ENCODE measurements at regions not wholly inside any gene's neighbourhood (a gene's known extent, or its start where the extent isn't known, plus 50 kb on each side); places are given as distances from the start of the nearest gene placed in this dataset.

DNA sequence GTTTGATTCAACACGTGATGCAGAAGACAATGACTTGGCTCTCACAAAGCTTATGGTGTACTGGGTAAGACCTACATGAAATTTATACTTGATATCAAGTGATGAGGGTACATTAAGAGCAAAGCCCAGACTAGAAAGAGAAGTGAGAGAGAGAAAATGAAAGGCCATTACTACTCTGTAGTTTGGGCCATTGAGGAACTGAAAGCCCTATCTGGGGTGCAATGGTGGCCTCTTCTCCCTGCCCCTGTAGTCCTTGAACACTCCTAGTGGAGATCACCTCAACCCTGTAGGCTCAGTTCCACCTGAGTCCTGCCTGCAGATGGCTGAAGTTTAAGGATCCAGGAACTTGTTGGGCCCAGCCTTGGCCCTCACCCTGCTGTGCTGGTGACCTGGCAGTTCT lies 569.8 kb upstream of the MEX3C start:
- TF ChIP-seq BHLHE40 (IDR thresholded peaks at IDR 0.05; ENCODE audit: low read depth, low read length) (no peak), SREBF2 (IDR thresholded peaks at IDR 0.05) (no peak), BCL3 (IDR thresholded peaks at IDR 0.05) (no peak), E2F6 (IDR thresholded peaks at IDR 0.05; ENCODE audit: borderline replicate concordance, low read depth) (no peak), POLR2A (IDR thresholded peaks at IDR 0.05; ENCODE audit: low read length) (no peak), RAD21 (conservative IDR thresholded peaks at IDR 0.05 in 1 of 2, IDR thresholded peaks at IDR 0.05 in 1 of 2) (no peak), KDM1A (IDR thresholded peaks at IDR 0.05; ENCODE audit: low read depth) (no peak), PBX3 (IDR thresholded peaks at IDR 0.05) (no peak)
- TF ChIP-seq, protein P1, sequence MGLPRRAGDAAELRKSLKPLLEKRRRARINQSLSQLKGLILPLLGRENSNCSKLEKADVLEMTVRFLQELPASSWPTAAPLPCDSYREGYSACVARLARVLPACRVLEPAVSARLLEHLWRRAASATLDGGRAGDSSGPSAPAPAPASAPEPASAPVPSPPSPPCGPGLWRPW (IDR thresholded peaks at IDR 0.05) = no peak
- TF ChIP-seq, protein P2, sequence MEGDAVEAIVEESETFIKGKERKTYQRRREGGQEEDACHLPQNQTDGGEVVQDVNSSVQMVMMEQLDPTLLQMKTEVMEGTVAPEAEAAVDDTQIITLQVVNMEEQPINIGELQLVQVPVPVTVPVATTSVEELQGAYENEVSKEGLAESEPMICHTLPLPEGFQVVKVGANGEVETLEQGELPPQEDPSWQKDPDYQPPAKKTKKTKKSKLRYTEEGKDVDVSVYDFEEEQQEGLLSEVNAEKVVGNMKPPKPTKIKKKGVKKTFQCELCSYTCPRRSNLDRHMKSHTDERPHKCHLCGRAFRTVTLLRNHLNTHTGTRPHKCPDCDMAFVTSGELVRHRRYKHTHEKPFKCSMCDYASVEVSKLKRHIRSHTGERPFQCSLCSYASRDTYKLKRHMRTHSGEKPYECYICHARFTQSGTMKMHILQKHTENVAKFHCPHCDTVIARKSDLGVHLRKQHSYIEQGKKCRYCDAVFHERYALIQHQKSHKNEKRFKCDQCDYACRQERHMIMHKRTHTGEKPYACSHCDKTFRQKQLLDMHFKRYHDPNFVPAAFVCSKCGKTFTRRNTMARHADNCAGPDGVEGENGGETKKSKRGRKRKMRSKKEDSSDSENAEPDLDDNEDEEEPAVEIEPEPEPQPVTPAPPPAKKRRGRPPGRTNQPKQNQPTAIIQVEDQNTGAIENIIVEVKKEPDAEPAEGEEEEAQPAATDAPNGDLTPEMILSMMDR (IDR thresholded peaks at IDR 0.05) = no peak

All from A549 (cell line).